ENCODE measurements at regions not wholly inside any gene's neighbourhood (a gene's known extent, or its start where the extent isn't known, plus 50 kb on each side); places are given as distances from the start of the nearest gene placed in this dataset.

GRCh38 chr10:23723796-23724195, 284.9 kb downstream of the OTUD1 start:
- CTCF ChIA-PET: no interaction called here
- no peaks in the 10 kb centered on the region for H3K4me1 ChIP-seq (replicated peaks; ENCODE audit: insufficient read depth)
- no peaks in the 10 kb centered on the region for H3F3A ChIP-seq (ENCODE audit: insufficient read depth, low read depth)
- H3K27ac ChIP-seq: no peak overlapping the region
- POLR2A ChIA-PET (ENCODE audit: unreplicated experiment): no interaction called here
- DNase-seq: no peak
- H3K79me2 ChIP-seq (ENCODE audit: low read depth): no peaks in the 10 kb centered on the region
- H2AFZ ChIP-seq: no peak overlapping the region
- no peak overlapping the region for H3K4me3 ChIP-seq
- no peaks in the 10 kb centered on the region for H4K20me1 ChIP-seq (ENCODE audit: insufficient read depth)
- H3K27me3 ChIP-seq (ENCODE audit: insufficient read depth, low read depth): no peaks in the 10 kb centered on the region
- TF ChIP-seq, protein P1, sequence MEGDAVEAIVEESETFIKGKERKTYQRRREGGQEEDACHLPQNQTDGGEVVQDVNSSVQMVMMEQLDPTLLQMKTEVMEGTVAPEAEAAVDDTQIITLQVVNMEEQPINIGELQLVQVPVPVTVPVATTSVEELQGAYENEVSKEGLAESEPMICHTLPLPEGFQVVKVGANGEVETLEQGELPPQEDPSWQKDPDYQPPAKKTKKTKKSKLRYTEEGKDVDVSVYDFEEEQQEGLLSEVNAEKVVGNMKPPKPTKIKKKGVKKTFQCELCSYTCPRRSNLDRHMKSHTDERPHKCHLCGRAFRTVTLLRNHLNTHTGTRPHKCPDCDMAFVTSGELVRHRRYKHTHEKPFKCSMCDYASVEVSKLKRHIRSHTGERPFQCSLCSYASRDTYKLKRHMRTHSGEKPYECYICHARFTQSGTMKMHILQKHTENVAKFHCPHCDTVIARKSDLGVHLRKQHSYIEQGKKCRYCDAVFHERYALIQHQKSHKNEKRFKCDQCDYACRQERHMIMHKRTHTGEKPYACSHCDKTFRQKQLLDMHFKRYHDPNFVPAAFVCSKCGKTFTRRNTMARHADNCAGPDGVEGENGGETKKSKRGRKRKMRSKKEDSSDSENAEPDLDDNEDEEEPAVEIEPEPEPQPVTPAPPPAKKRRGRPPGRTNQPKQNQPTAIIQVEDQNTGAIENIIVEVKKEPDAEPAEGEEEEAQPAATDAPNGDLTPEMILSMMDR (conservative IDR thresholded peaks at IDR 0.05): no peak
- TF ChIP-seq EZH2 (IDR thresholded peaks at IDR 0.05; ENCODE audit: low read depth): no peak
- no peaks in the 10 kb centered on the region for H3K36me3 ChIP-seq (ENCODE audit: low read depth)
- H3K4me2 ChIP-seq: no peak overlapping the region
- intact Hi-C loops (cut with micrococcal nuclease; ENCODE audit: unreplicated experiment): no loop called here
- H3K9me3 ChIP-seq (ENCODE audit: insufficient read depth, low read depth): no peaks in the 10 kb centered on the region
- H3K9me2 ChIP-seq (ENCODE audit: insufficient read depth): no peaks in the 10 kb centered on the region
- BruUV-seq (replicated peaks): no TSS peak

- Histone ChIP-seq H3K79me2 (ENCODE audit: low read depth) (no peaks in the 10 kb centered on the region), H4K20me1 (ENCODE audit: insufficient read depth) (no peaks in the 10 kb centered on the region), H3K27ac (no peak overlapping the region), H2AFZ (no peak overlapping the region), H3K4me3 (no peak overlapping the region), H3K27me3 (ENCODE audit: insufficient read depth, low read depth) (no peaks in the 10 kb centered on the region), H3K9me3 (ENCODE audit: insufficient read depth, low read depth) (no peaks in the 10 kb centered on the region), H3K36me3 (ENCODE audit: low read depth) (no peaks in the 10 kb centered on the region), H3K4me1 (replicated peaks; ENCODE audit: insufficient read depth) (no peaks in the 10 kb centered on the region), H3F3A (ENCODE audit: insufficient read depth, low read depth) (no peaks in the 10 kb centered on the region), H3K4me2 (no peak overlapping the region), H3K9me2 (ENCODE audit: insufficient read depth) (no peaks in the 10 kb centered on the region)
- ChIA-PET POLR2A (ENCODE audit: unreplicated experiment) (no interaction called here), CTCF (no interaction called here)
- TF ChIP-seq EZH2 (IDR thresholded peaks at IDR 0.05; ENCODE audit: low read depth): no peak
- TF ChIP-seq, protein P1 (conservative IDR thresholded peaks at IDR 0.05): no peak
- BruUV-seq (replicated peaks): no TSS peak
- DNase-seq: no peak
- intact Hi-C loops (cut with micrococcal nuclease; ENCODE audit: unreplicated experiment): no loop called here
These were observed 286.7 kb downstream of the OTUD1 start for GRCh38 chr10:23725548-23725947.

- DNase-seq: no peak
- intact Hi-C loops (cut with micrococcal nuclease; ENCODE audit: unreplicated experiment): no loop called here
- H4K20me1 ChIP-seq (ENCODE audit: insufficient read depth): no peaks in the 10 kb centered on the region
- no peaks in the 10 kb centered on the region for H3K36me3 ChIP-seq (ENCODE audit: low read depth)
- H3K4me3 ChIP-seq: no peak overlapping the region
- no peaks in the 10 kb centered on the region for H3K9me3 ChIP-seq (ENCODE audit: insufficient read depth, low read depth)
- no peaks in the 10 kb centered on the region for H3K4me1 ChIP-seq (replicated peaks; ENCODE audit: insufficient read depth)
- H3K79me2 ChIP-seq (ENCODE audit: low read depth): no peaks in the 10 kb centered on the region
- no peak overlapping the region for H3K27ac ChIP-seq
- no peaks in the 10 kb centered on the region for H3F3A ChIP-seq (ENCODE audit: insufficient read depth, low read depth)
- no peaks in the 10 kb centered on the region for H3K27me3 ChIP-seq (ENCODE audit: insufficient read depth, low read depth)
- TF ChIP-seq, protein P1 (conservative IDR thresholded peaks at IDR 0.05): no peak
- no peak for TF ChIP-seq EZH2 (IDR thresholded peaks at IDR 0.05; ENCODE audit: low read depth)
- no peak overlapping the region for H3K4me2 ChIP-seq
- ChIA-PET CTCF (no interaction called here), POLR2A (ENCODE audit: unreplicated experiment) (no interaction called here)
- H3K9me2 ChIP-seq (ENCODE audit: insufficient read depth): no peaks in the 10 kb centered on the region
- BruUV-seq (replicated peaks): no TSS peak
- no peak overlapping the region for H2AFZ ChIP-seq
These were observed 303.5 kb downstream of the OTUD1 start for GRCh38 chr10:23742368-23742767.
